WTC11 (cell line): ENCODE measurements at regions not wholly inside any gene's neighbourhood (a gene's known extent, or its start where the extent isn't known, plus 50 kb on each side); places are given as distances from the start of the nearest gene placed in this dataset.

ENCODE experiments used
- ATAC-seq: fragments of 200-7000 bp; cut with Tn5 transposase; 2 replicates; pipeline ENCODE4 v1.10.0; 2021; ENCODE audit warnings: mild to moderate bottlenecking, moderate library complexity
- CTCF ChIA-PET: fragments of 300-600 bp; sonication (Branson Sonifier 250); formaldehyde crosslinking; loops from one replicate; lab custom pipeline; 2021; ENCODE audit warnings: antibody characterized with exemption; lab: Charles Lee
- POLR2A ChIA-PET: fragments of 350-600 bp; sonication (Branson Sonifier 250); formaldehyde crosslinking; loops from one replicate; lab custom pipeline; 2021; ENCODE audit warnings: antibody characterized with exemption; lab: Charles Lee
- DNase-seq: peaks from one replicate; pipeline ENCODE4 v3.0.0; 2021; ENCODE audit warnings: low spot score
- H3K27ac Mint-ChIP-seq: 2 replicates; pipeline ENCODE4 v1.8.0; 2021; ENCODE audit warnings: mixed read lengths
- H3K27me3 Mint-ChIP-seq: 2 replicates; pipeline ENCODE4 v1.8.0; 2021; ENCODE audit warnings: low read depth, mild to moderate bottlenecking, moderate library complexity, mixed read lengths
- H3K36me3 Mint-ChIP-seq: 2 replicates; pipeline ENCODE4 v1.8.0; 2021; ENCODE audit warnings: mixed read lengths
- H3K4me1 Mint-ChIP-seq: 2 replicates; pipeline ENCODE4 v1.8.0; 2022; ENCODE audit warnings: mixed read lengths
- H3K4me3 Mint-ChIP-seq: 2 replicates; pipeline ENCODE4 v1.8.0; 2021; ENCODE audit warnings: mild to moderate bottlenecking, moderate library complexity, mixed read lengths
- H3K9me3 Mint-ChIP-seq: 2 replicates; pipeline ENCODE4 v1.8.0; 2021; ENCODE audit warnings: mixed read lengths
- ATF1 ChIP-seq: sonication (generic); formaldehyde crosslinking; IDR thresholded peaks from 2 replicates; pipeline ENCODE4 v1.8.1; 2023; ENCODE audit warnings: mild to moderate bottlenecking, moderate library complexity, missing genetic modification reagents
- E2F4 ChIP-seq: sonication (generic); formaldehyde crosslinking; IDR thresholded peaks from 2 replicates; pipeline ENCODE4 v1.8.1; 2022; ENCODE audit warnings: low read depth, mild to moderate bottlenecking, moderate library complexity, missing genetic modification reagents, borderline replicate concordance
- ETV6 ChIP-seq: sonication (generic); formaldehyde crosslinking; IDR thresholded peaks from 2 replicates; pipeline ENCODE4 v1.8.1; 2022; ENCODE audit warnings: mild to moderate bottlenecking, missing genetic modification reagents
- NFATC4 ChIP-seq: fragments of 250-450 bp; sonication (Bioruptor Pico); IDR thresholded peaks from 2 replicates; pipeline ENCODE4 v1.9.0; 2021; ENCODE audit warnings: mild to moderate bottlenecking
- OVOL2 ChIP-seq: fragments of 250-450 bp; sonication (Bioruptor Pico); IDR thresholded peaks from 2 replicates; pipeline ENCODE4 v1.9.0; 2021; ENCODE audit warnings: mild to moderate bottlenecking, borderline replicate concordance
- PREB ChIP-seq: sonication (generic); formaldehyde crosslinking; IDR thresholded peaks from 2 replicates; pipeline ENCODE4 v1.8.1; 2022; ENCODE audit warnings: mild to moderate bottlenecking, missing genetic modification reagents, moderate library complexity, borderline replicate concordance
- RORB ChIP-seq: fragments of 250-450 bp; sonication (Bioruptor Pico); IDR thresholded peaks from 2 replicates; pipeline ENCODE4 v1.9.0; 2021; ENCODE audit warnings: mild to moderate bottlenecking
- TEAD1 ChIP-seq: sonication (generic); formaldehyde crosslinking; IDR thresholded peaks from 2 replicates; pipeline ENCODE4 v1.8.0; 2022; ENCODE audit warnings: mild to moderate bottlenecking, missing genetic modification reagents
- ZNF121 ChIP-seq: sonication (generic); formaldehyde crosslinking; IDR thresholded peaks from 2 replicates; pipeline ENCODE4 v1.8.0; 2023; ENCODE audit warnings: missing genetic modification reagents
- ZNF416 ChIP-seq: fragments of 250-450 bp; sonication (Bioruptor Pico); IDR thresholded peaks from 2 replicates; pipeline ENCODE4 v1.9.0; 2021; ENCODE audit warnings: mild to moderate bottlenecking, inconsistent platforms
- ZNF532 ChIP-seq: fragments of 250-450 bp; sonication (Bioruptor Pico); IDR thresholded peaks from 2 replicates; pipeline ENCODE4 v1.9.0; 2021; ENCODE audit warnings: mild to moderate bottlenecking, borderline replicate concordance
- ZNF671 ChIP-seq: fragments of 250-450 bp; sonication (Bioruptor Pico); IDR thresholded peaks from 2 replicates; pipeline ENCODE4 v1.8.0; 2021; ENCODE audit warnings: mild to moderate bottlenecking
- TF ChIP-seq, protein P1 (sequence below): sonication (generic); formaldehyde crosslinking; IDR thresholded peaks from 2 replicates; pipeline ENCODE4 v1.8.1; 2023; ENCODE audit warnings: mild to moderate bottlenecking, missing genetic modification reagents, moderate library complexity
- TF ChIP-seq, protein P2 (sequence below): sonication (generic); formaldehyde crosslinking; IDR thresholded peaks from 2 replicates; pipeline ENCODE4 v1.8.0; 2023; ENCODE audit warnings: mild to moderate bottlenecking, missing genetic modification reagents
- TF ChIP-seq, protein P3 (sequence below): fragments of 250-450 bp; sonication (Bioruptor Pico); IDR thresholded peaks from 2 replicates; pipeline ENCODE4 v1.9.0; 2021; ENCODE audit warnings: mild to moderate bottlenecking
- TF ChIP-seq, protein P4 (sequence below): fragments of 250-450 bp; sonication (Bioruptor Pico); IDR thresholded peaks from 2 replicates; pipeline ENCODE4 v1.9.0; 2021; ENCODE audit warnings: mild to moderate bottlenecking

DNA sequence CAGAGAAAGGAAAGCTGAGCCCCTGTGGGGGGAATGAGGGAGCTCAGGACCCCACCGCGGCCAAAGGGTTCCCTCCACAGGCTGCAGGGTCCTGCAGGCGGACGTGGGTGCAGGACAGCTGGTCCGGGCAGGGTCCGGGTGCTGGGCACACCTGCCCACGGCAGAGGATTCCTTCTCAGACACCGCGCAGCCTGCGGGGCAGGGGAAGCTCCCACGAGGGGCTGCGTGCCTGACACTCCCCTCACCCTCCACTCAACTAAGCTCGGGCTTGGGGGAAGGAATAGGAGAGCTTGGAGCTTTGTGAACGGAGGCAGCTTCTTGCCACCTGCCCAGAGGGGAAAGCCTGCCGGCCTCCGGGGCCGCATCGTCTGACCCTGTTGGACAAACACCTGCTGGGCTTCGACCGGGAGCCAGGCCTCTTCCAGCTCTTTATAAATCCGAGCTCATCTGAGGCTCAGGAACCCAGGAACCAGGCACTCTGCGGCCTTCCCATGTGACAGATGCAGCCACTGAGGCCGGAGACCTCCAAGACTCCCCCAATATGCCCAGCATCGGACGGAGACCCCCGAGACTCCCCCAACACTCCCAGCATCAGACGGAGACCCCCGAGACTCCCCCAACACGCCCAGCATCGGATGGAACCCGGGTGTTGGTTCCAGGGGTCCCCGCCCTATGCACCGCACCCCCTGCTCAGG lies 97.3 kb downstream of the PDGFA start:
- DNase-seq = no peak
- Mint-ChIP-seq H3K27ac (no peak overlapping the region), H3K27me3 (no peaks in the 10 kb centered on the region), H3K9me3 (peaks cover 16% of the 10 kb centered on the region), H3K36me3 (peaks cover 9% of the 10 kb centered on the region), H3K4me3 (no peak overlapping the region), H3K4me1 (peaks cover 6% of the 10 kb centered on the region)
- POLR2A ChIA-PET = no interaction called here
- TF ChIP-seq NFATC4 (CRISPR knock-in tag) = no peak
- TF ChIP-seq, protein P1, sequence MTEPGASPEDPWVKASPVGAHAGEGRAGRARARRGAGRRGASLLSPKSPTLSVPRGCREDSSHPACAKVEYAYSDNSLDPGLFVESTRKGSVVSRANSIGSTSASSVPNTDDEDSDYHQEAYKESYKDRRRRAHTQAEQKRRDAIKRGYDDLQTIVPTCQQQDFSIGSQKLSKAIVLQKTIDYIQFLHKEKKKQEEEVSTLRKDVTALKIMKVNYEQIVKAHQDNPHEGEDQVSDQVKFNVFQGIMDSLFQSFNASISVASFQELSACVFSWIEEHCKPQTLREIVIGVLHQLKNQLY = no peak
- TF ChIP-seq ZNF416 (CRISPR knock-in tag) = no peak
- no peak for TF ChIP-seq ETV6 (CRISPR knock-in tag)
- TF ChIP-seq TEAD1 (CRISPR knock-in tag) = no peak
- no peak for ATAC-seq
- CTCF ChIA-PET = interaction anchor here (1.0 kb wide), 1 partner anchor 39 kb away, joined by 3 read pairs; no protein-coding TSS in a partner anchor

GRCh38 chr7:422886-423225 lies 96.8 kb downstream of the PDGFA start:
- ATAC-seq = no peak
- no peak for DNase-seq
- Mint-ChIP-seq H3K4me3 (no peak overlapping the region), H3K27me3 (no peaks in the 10 kb centered on the region), H3K4me1 (peaks cover 6% of the 10 kb centered on the region), H3K9me3 (peaks cover 16% of the 10 kb centered on the region), H3K36me3 (peaks cover 4% of the 10 kb centered on the region), H3K27ac (no peak overlapping the region)
- ChIA-PET CTCF (interaction anchor here (1.0 kb wide), 1 partner anchor 101 kb away, joined by 3 read pairs; no protein-coding TSS in a partner anchor), POLR2A (no interaction called here)
- TF ChIP-seq ZNF121 (CRISPR knock-in tag) (no peak), ATF1 (CRISPR knock-in tag) (no peak), OVOL2 (CRISPR knock-in tag) (no peak)
- TF ChIP-seq, protein P2, sequence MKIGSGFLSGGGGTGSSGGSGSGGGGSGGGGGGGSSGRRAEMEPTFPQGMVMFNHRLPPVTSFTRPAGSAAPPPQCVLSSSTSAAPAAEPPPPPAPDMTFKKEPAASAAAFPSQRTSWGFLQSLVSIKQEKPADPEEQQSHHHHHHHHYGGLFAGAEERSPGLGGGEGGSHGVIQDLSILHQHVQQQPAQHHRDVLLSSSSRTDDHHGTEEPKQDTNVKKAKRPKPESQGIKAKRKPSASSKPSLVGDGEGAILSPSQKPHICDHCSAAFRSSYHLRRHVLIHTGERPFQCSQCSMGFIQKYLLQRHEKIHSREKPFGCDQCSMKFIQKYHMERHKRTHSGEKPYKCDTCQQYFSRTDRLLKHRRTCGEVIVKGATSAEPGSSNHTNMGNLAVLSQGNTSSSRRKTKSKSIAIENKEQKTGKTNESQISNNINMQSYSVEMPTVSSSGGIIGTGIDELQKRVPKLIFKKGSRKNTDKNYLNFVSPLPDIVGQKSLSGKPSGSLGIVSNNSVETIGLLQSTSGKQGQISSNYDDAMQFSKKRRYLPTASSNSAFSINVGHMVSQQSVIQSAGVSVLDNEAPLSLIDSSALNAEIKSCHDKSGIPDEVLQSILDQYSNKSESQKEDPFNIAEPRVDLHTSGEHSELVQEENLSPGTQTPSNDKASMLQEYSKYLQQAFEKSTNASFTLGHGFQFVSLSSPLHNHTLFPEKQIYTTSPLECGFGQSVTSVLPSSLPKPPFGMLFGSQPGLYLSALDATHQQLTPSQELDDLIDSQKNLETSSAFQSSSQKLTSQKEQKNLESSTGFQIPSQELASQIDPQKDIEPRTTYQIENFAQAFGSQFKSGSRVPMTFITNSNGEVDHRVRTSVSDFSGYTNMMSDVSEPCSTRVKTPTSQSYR = no peak

GRCh38 chr7:423312-424260 lies 96.1 kb downstream of the PDGFA start:
- ChIA-PET CTCF (interaction anchor here (1.0 kb wide), 1 partner anchor 102 kb away, joined by 3 read pairs; no protein-coding TSS in a partner anchor), POLR2A (no interaction called here)
- peaks cover 12% of the 10 kb centered on the region for H3K9me3 Mint-ChIP-seq
- DNase-seq (peak; percentile 9), ATAC-seq (no peak)
- peaks cover 6% of the 10 kb centered on the region for H3K4me1 Mint-ChIP-seq
- H3K27me3 Mint-ChIP-seq = no peaks in the 10 kb centered on the region
- H3K27ac Mint-ChIP-seq = no peak overlapping the region
- no peaks in the 10 kb centered on the region for H3K36me3 Mint-ChIP-seq
- no peak overlapping the region for H3K4me3 Mint-ChIP-seq
- TF ChIP-seq, protein P3, sequence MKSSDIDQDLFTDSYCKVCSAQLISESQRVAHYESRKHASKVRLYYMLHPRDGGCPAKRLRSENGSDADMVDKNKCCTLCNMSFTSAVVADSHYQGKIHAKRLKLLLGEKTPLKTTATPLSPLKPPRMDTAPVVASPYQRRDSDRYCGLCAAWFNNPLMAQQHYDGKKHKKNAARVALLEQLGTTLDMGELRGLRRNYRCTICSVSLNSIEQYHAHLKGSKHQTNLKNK (CRISPR knock-in tag) = no peak
- TF ChIP-seq E2F4 (no peak), ZNF532 (CRISPR knock-in tag) (no peak), ZNF671 (CRISPR knock-in tag) (no peak), PREB (CRISPR knock-in tag) (no peak), RORB (CRISPR knock-in tag) (no peak)
- TF ChIP-seq, protein P4, sequence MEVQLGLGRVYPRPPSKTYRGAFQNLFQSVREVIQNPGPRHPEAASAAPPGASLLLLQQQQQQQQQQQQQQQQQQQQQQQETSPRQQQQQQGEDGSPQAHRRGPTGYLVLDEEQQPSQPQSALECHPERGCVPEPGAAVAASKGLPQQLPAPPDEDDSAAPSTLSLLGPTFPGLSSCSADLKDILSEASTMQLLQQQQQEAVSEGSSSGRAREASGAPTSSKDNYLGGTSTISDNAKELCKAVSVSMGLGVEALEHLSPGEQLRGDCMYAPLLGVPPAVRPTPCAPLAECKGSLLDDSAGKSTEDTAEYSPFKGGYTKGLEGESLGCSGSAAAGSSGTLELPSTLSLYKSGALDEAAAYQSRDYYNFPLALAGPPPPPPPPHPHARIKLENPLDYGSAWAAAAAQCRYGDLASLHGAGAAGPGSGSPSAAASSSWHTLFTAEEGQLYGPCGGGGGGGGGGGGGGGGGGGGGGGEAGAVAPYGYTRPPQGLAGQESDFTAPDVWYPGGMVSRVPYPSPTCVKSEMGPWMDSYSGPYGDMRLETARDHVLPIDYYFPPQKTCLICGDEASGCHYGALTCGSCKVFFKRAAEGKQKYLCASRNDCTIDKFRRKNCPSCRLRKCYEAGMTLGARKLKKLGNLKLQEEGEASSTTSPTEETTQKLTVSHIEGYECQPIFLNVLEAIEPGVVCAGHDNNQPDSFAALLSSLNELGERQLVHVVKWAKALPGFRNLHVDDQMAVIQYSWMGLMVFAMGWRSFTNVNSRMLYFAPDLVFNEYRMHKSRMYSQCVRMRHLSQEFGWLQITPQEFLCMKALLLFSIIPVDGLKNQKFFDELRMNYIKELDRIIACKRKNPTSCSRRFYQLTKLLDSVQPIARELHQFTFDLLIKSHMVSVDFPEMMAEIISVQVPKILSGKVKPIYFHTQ = no peak
